NCI-H187 (cell line): ENCODE measurements at regions not wholly inside any gene's neighbourhood (a gene's known extent, or its start where the extent isn't known, plus 50 kb on each side); places are given as distances from the start of the nearest gene placed in this dataset.
A peak's percentile ranks its signal among the peaks of the same experiment; 100 is the strongest.

Experiments
- DNase-seq, 2 experiments: peaks; one replicate each; lab custom pipeline; 2025; lab: John Stamatoyannopoulos, UW

DNA sequence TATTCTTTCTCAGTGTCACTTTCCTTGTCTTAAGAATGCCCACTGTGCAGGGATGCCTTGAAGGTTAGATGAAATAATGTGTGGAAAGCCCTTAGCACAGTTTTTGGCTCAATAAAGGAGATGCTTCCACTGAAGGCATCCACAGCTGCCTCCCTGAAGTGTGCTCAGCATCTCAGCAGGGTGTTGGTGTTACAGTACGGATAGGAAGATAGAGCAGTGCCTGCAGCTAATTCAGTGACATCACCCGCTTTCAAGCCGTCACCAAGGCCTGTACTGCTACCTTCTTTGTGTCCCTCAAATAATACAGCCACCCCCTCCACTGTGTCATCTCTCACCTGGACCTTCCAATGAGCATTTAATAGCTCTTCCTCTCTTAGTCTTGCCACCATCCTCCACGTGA is 59.0 kb downstream of the NDUFS5 start:
- DNase-seq = no peak

- DNase-seq = no peak
Observed at GRCh38 chr1:39086386-39086785, 60.2 kb downstream of the NDUFS5 start.

- no peak for DNase-seq
Observed at GRCh38 chr1:39086865-39087409, 60.8 kb downstream of the NDUFS5 start.

DNA sequence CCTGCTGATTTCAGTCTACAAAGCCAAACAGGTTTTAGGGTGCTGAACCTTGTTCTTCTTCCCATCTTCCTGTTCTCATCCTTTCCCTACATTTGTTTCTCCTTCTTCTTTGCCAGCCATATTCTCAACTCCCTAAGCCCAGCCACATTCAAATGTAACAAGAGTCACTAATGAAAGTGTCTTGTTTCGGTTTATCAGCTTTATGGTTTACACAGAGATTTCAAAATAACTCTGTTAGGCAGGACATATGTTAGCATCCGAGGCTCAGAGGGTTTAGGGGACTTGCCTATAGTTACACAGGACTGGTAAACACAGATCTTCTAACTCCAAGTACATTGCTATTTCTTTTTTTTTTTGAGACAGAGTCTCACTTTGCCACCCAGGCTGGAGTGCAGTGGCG is 61.3 kb downstream of the NDUFS5 start:
- DNase-seq = no peak

GRCh38 chr1:39088658-39089057 is 62.5 kb downstream of the NDUFS5 start:
- DNase-seq = no peak

DNA sequence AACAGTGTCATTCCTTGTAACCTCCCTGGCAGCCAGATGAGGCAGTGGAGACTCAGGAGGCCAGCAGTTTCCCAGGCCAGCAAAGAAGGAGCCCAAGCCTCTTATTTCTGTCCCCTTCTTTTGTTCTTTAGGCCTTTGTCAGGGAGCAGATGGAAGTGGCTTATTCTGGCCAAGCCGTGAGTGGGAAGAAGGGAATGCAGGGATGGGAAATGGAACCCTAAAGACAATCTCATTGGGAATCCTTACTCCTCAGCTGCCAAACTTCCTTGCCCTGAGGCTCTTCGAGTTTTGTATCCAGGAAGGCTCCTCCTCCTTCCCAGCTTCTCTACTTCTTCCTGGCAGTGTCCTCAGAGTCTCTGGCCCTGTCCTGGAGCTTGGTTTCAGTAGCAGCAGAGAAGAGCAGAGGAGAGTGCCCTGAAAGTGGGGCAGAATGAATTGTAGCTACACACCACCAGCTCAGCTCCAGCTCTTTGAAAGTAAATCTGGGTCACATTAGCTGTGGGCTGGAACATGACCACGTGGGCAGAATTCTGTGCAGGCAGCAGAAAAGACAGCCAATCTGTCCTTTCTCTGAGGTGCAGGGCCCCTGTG is 63.9 kb downstream of the NDUFS5 start:
- DNase-seq = no peak

DNA sequence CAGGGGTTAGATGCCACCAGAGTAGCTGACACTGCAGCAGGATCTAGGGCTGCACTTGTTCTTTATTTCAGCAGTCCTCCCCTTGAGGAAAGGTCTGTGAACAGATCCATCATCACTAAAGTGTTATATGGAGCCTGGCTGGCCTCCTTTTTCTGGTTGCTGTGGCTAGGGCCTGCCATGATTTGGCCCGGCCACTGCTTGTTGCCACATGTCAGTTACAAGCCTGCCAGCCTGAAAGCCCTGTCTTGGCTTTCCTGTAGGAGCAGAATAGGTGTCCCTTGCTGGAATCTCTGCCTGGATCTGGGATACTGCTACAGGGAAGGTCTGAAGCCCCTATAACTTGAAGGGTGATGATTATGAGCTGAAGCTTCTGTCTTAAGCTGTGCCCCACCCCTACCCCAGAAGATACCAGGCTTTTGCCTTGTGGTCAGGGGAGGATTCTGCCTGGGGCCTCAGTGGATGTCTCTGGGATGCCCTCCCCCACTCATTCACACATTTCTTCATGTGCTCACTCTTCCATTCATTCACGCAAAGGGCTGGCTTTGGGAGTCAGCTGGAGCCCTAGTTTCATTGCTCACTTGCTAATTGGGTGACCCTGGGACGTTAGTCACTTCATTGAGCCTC is 64.7 kb downstream of the NDUFS5 start:
- no peak for DNase-seq

DNA sequence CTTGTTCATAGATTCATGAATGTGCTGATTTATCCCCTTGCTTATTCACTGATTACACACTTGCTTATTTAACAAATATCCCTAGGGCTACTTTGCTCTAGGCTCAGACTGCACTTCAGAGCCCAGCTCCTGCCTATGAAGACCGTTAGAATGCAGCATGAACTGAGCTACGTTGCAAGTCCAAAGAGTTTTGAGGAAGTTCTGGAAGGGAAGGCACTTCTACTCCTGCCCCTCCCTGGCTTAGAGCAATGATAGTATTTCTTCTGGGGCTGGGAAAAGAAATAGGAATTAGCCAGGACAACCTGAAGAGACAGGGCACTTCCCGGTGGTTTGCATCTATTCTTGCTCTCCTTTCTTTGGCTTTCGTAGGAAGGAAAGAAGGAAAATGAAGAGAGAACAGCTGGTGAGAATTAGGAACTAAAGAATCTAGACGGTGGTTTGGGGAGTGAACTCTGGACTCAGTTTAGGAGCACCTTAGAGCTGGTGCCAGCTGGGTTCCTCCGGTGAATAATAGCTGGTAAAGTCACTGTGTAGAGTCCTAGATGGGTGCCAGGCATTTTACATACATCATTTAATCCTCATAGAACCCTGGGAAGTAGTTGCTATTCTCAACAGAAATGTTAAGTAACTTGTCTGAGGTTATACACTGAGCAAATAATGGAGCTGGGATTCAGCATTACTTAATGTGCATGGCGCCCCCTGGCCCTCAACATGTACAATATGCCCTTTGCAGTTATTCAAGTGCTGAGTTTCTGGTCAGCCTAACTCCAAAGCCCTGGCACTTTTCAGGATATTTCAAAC is 65.9 kb downstream of the NDUFS5 start:
- no peak for DNase-seq

GRCh38 chr1:39094685-39095084 is 68.5 kb downstream of the NDUFS5 start:
- DNase-seq = no peak

GRCh38 chr1:39098546-39099250 is 72.5 kb downstream of the NDUFS5 start:
- peak in 1 of 2 experiments; percentile 42 for DNase-seq

- peak; percentile 27 to 34 for DNase-seq
Observed at GRCh38 chr1:39102537-39103327, 76.6 kb downstream of the NDUFS5 start.

DNA sequence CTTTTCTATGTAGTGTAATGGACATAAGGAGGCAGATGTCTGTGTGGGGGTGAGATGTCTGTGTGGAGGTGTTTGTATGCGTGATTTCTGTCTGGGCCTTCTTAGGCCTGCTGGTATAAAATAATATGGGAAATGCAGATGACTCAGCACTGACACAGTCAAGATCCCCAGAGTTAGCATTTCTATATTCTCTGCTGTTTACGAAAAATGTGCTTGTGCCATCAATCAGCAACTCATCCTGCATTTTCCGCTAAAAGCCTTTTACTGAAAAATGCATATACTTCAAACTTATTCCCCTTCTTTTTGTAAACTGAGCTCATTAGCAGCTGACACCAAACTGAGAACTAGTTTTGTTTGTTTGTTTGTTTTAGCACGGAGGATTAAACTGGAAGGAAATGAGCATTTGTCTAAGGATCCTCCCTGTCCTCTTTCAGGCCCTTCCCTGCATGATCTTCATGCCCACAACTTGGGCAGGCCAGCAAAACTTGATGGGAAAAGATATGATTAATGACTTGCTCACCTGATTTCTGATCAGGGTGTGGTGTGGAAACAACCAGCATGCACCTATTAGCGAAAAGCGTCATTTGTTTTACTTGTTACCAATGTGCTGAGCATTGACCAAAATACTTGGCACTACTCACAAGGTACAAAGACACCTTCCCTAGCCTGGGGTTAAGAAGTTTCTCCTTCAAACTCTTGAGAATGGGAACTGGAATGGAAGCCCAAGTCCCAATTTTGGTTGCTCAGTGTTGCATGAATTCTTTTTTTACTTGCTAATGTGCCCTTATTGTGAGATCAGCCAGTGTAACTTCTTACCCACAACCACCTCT is 77.4 kb downstream of the NDUFS5 start:
- DNase-seq = no peak

DNA sequence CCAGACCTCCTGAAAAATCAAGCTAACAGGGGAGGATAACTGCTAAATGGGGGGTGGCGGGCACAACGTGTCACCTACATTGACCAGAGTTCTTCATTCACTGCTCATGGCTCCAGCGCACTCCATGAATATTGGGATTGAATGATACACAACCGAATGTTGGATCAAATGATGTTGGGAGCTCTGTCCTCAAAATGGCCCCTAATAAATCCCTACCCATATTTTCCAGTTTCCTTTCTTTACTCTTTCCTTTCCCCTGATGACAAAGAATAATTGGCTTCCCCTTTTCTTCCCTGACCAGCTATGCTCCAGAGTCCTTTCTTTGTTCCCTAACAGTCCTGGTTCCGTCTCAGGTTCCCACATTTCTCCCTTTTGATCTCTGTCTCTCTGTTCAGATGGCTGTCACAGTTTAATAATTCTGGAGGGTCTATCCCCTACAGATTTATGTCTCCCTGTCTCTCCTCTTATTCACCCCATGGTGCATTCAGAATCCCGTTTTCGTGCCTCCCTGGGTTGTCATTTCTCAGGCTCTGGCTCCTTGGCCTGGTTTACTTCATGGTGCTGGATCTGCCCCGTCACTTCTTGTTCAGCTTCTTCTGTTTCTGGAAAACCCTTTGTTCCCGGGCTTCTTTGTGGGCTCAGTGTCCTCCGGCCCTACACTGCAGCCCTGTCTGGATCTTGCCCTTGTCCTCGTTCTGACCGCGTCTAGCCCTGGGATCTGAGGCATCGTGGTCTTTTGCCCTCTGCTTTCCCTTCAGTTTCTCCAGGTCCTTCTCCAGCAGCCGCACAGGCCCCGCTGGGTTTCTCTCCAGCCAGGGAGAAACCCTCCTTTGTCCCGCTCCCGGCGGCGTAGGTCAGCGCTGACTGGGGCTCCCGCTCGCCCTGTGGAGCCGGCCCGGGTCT is 78.3 kb downstream of the NDUFS5 start:
- no peak for DNase-seq

- peak in 1 of 2 experiments; percentile 53 for DNase-seq
Observed at GRCh38 chr1:39105061-39105840, 79.1 kb downstream of the NDUFS5 start.

DNA sequence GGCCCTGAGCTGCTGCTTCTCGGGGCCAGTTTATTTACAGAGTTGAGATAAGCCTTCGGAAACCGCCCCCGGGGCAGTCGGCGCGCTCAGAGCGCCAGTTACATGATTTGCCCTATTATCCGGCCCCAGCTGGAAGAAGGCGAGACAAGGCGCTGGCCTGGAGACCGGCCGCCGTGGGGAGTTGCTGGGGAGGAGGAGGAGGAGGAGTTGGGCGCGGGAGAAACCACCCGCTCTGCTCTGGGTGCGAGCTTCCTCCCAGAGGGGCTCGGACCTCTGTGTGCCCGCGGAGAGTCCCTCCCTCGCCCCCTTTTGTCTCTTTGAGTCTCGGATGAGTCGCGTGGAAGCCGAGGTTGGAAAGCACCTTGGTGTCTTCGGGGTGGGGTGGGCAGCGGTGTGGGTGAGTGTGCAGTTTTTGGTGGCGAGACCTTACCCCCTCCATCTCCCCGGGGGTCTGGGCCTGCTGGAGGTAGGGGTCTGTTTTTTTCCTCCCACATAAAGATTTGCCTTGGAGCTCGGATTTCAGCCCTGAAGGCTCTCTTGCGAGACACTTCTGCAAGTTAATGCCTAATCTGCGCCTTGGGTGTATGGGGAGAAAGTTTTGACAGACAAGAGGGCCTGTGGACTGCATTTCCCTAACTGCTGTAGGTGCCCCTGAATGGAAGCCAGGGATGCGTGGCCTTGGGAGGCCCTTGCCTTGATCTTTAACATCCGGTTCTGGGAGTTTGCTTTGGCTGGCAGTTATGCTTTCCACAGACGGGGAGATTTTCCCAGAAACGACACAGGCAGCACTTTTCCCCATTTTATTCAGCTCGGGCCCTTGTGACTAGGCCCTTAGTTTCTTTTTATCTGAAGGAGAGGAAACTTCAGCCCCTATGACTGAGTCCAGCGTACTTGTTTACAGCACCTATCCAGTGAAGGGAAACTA is 80.0 kb downstream of the NDUFS5 start:
- DNase-seq = no peak

- no peak for DNase-seq
Observed at GRCh38 chr1:39106801-39107327, 80.7 kb downstream of the NDUFS5 start.
